Nephron (organoid): ENCODE measurements at regions not wholly inside any gene's neighbourhood (a gene's known extent, or its start where the extent isn't known, plus 50 kb on each side); places are given as distances from the start of the nearest gene placed in this dataset.
A peak's percentile ranks its signal among the peaks of the same experiment; 100 is the strongest.

Experiments
- H3K27ac Mint-ChIP-seq, 3 experiments: 2 replicates each; pipeline ENCODE4 v1.8.0; 2020; ENCODE audit warnings: mixed read lengths in 3 of 3, mild to moderate bottlenecking in 2 of 3, moderate library complexity in 1 of 3
- H3K27me3 Mint-ChIP-seq: 2 replicates; pipeline ENCODE4 v1.8.0; 2021; ENCODE audit warnings: low read depth, mild to moderate bottlenecking, moderate library complexity, mixed read lengths
- H3K36me3 Mint-ChIP-seq: 2 replicates; pipeline ENCODE4 v1.8.0; 2020; ENCODE audit warnings: low read depth, mixed read lengths
- H3K4me1 Mint-ChIP-seq: 2 replicates; pipeline ENCODE4 v1.8.0; 2020; ENCODE audit warnings: mixed read lengths
- H3K4me3 Mint-ChIP-seq, 3 experiments: 2 replicates each; pipeline ENCODE4 v1.8.0; 2020; ENCODE audit warnings: mild to moderate bottlenecking in 3 of 3, mixed read lengths in 3 of 3, moderate library complexity in 2 of 3
- H3K9me3 Mint-ChIP-seq: 2 replicates; pipeline ENCODE4 v1.8.0; 2020; ENCODE audit warnings: mixed read lengths
- CTCF ChIP-seq, 3 experiments: fragments of 200-600 bp; sonication (generic); IDR thresholded peaks; one replicate each; pipeline ENCODE4 v1.5.0; 2021; ENCODE audit warnings: antibody characterized with exemption in 3 of 3; ENCODE audit not compliant: unreplicated experiment in 3 of 3

- TF ChIP-seq CTCF (IDR thresholded peaks at IDR 0.05; ENCODE audit: unreplicated experiment in 3 of 3) = no peak
- no peaks in the 10 kb centered on the region for H3K36me3 Mint-ChIP-seq
Observed at GRCh38 chr15:69939513-69940440, 157.9 kb downstream of the TLE3 start.

GRCh38 chr15:69940441-69941300 is 157.0 kb downstream of the TLE3 start:
- Mint-ChIP-seq H3K9me3 (peaks cover 3% of the 10 kb centered on the region), H3K27me3 (peaks cover 34% of the 10 kb centered on the region), H3K4me3 (no peak overlapping the region), H3K27ac (no peak overlapping the region), H3K4me1 (peaks cover 9% of the 10 kb centered on the region), H3K36me3 (no peaks in the 10 kb centered on the region)
- no peak for TF ChIP-seq CTCF (IDR thresholded peaks at IDR 0.05; ENCODE audit: unreplicated experiment in 3 of 3)

More at GRCh38 chr15:69939513-69940440, 157.9 kb downstream of the TLE3 start:
- Mint-ChIP-seq H3K4me3 (no peak overlapping the region), H3K4me1 (peaks cover 9% of the 10 kb centered on the region), H3K27me3 (peaks cover 41% of the 10 kb centered on the region), H3K9me3 (peaks cover 11% of the 10 kb centered on the region), H3K27ac (peak overlapping the region in 1 of 3 experiments; percentile 7)

GRCh38 chr15:69941301-69941605 is 156.5 kb downstream of the TLE3 start:
- Mint-ChIP-seq H3K4me1 (peaks cover 9% of the 10 kb centered on the region), H3K9me3 (no peaks in the 10 kb centered on the region), H3K27me3 (peaks cover 32% of the 10 kb centered on the region), H3K27ac (no peak overlapping the region), H3K36me3 (no peaks in the 10 kb centered on the region), H3K4me3 (no peak overlapping the region)
- TF ChIP-seq CTCF (IDR thresholded peaks at IDR 0.05; ENCODE audit: unreplicated experiment in 3 of 3) = no peak

- Mint-ChIP-seq H3K4me3 (no peak overlapping the region), H3K4me1 (peaks cover 9% of the 10 kb centered on the region), H3K36me3 (no peaks in the 10 kb centered on the region), H3K27me3 (peaks cover 35% of the 10 kb centered on the region), H3K9me3 (no peaks in the 10 kb centered on the region), H3K27ac (no peak overlapping the region)
- no peak for TF ChIP-seq CTCF (IDR thresholded peaks at IDR 0.05; ENCODE audit: unreplicated experiment in 3 of 3)
Observed at GRCh38 chr15:69941706-69942495, 155.8 kb downstream of the TLE3 start.

GRCh38 chr15:69943637-69944036 is 154.1 kb downstream of the TLE3 start:
- Mint-ChIP-seq H3K4me3 (no peak overlapping the region), H3K27ac (no peak overlapping the region), H3K4me1 (peaks cover 9% of the 10 kb centered on the region), H3K36me3 (no peaks in the 10 kb centered on the region), H3K27me3 (peaks cover 35% of the 10 kb centered on the region), H3K9me3 (no peaks in the 10 kb centered on the region)
- no peak for TF ChIP-seq CTCF (IDR thresholded peaks at IDR 0.05; ENCODE audit: unreplicated experiment in 3 of 3)
